OCI-LY3 (cell line): ENCODE measurements at regions not wholly inside any gene's neighbourhood (a gene's known extent, or its start where the extent isn't known, plus 50 kb on each side); places are given as distances from the start of the nearest gene placed in this dataset.

Source experiments
- H2AFZ ChIP-seq: fragments of 200-600, 300-600 bp; shearing (Covaris generic); 2 replicates; pipeline ENCODE4 v1.6.0; 2014; ENCODE audit warnings: antibody characterized with exemption, low read depth, low read length
- H3K27ac ChIP-seq: fragments of 200-600, 300-600 bp; sonication (generic); 2 replicates; pipeline ENCODE4 v1.5.1; 2014; ENCODE audit warnings: mild to moderate bottlenecking, low read length, moderate library complexity, mixed read lengths
- H3K27me3 ChIP-seq: fragments of 200-600, 300-600 bp; sonication (generic); 2 replicates; pipeline ENCODE4 v1.6.1; 2014; ENCODE audit warnings: low read depth, low read length, mixed read lengths
- H3K36me3 ChIP-seq: fragments of 200-600, 300-600 bp; sonication (generic); replicated peaks from 2 replicates; pipeline ENCODE3; 2014; ENCODE audit warnings: low read depth, low read length, mixed read lengths
- H3K4me1 ChIP-seq: fragments of 300-600, 200-600 bp; sonication (generic); 2 replicates; pipeline ENCODE4 v1.6.1; 2014; ENCODE audit warnings: low read length, mixed read lengths
- H3K4me2 ChIP-seq: fragments of 200-600, 300-600 bp; sonication (generic); 2 replicates; pipeline ENCODE4 v1.6.1; 2014; ENCODE audit warnings: low read length, mixed read lengths
- H3K4me3 ChIP-seq: fragments of 300-600, 200-600 bp; sonication (generic); 2 replicates; pipeline ENCODE4 v1.5.1; 2014; ENCODE audit warnings: antibody characterized with exemption, mild to moderate bottlenecking, low read length, moderate library complexity
- H3K79me2 ChIP-seq: fragments of 300-600, 200-600 bp; shearing (Covaris generic); 2 replicates; pipeline ENCODE4 v1.6.1; 2014; ENCODE audit warnings: mild to moderate bottlenecking, low read length, mixed read lengths
- H3K9ac ChIP-seq: fragments of 300-600, 200-600 bp; shearing (Covaris generic); 2 replicates; pipeline ENCODE4 v1.6.0; 2014; ENCODE audit warnings: mild to moderate bottlenecking, low read length, moderate library complexity
- H3K9me3 ChIP-seq: fragments of 200-600, 300-600 bp; shearing (Covaris generic); 2 replicates; pipeline ENCODE4 v1.6.1; 2014; ENCODE audit warnings: low read length, mixed read lengths; ENCODE audit not compliant: insufficient read depth
- H4K20me1 ChIP-seq: fragments of 200-600, 300-600 bp; sonication (generic); 2 replicates; pipeline ENCODE4 v1.6.1; 2016; ENCODE audit warnings: low read length, mixed read lengths; ENCODE audit not compliant: insufficient read depth
- CTCF ChIP-seq: fragments of 200-600, 300-600 bp; sonication (generic); IDR thresholded peaks from 2 replicates; pipeline ENCODE4 v1.5.1; 2014; ENCODE audit warnings: antibody characterized with exemption, low read length, low read depth
- EZH2phosphoT487 ChIP-seq: fragments of 200-600 bp; shearing (Covaris generic); IDR thresholded peaks from 2 replicates; pipeline ENCODE4 v1.6.1; 2018; ENCODE audit warnings: antibody characterized with exemption, mixed run types, low read depth

GRCh38 chrX:129239371-129239770 lies 283.9 kb downstream of the SMARCA1 start:
- Histone ChIP-seq H4K20me1 (no peaks in the 10 kb centered on the region), H3K4me1 (no peaks in the 10 kb centered on the region), H3K27me3 (no peaks in the 10 kb centered on the region), H3K27ac (no peak overlapping the region), H3K9ac (no peak overlapping the region), H3K4me3 (no peak overlapping the region), H3K4me2 (no peak overlapping the region), H3K36me3 (no peaks in the 10 kb centered on the region), H3K79me2 (no peaks in the 10 kb centered on the region), H2AFZ (no peak overlapping the region), H3K9me3 (no peaks in the 10 kb centered on the region)
- no peak for TF ChIP-seq EZH2phosphoT487
- TF ChIP-seq CTCF, result no peak

GRCh38 chrX:129238011-129238410 lies 285.3 kb downstream of the SMARCA1 start:
- Histone ChIP-seq H3K4me2 (no peak overlapping the region), H3K9me3 (no peaks in the 10 kb centered on the region), H3K27ac (no peak overlapping the region), H3K27me3 (no peaks in the 10 kb centered on the region), H3K36me3 (no peaks in the 10 kb centered on the region), H2AFZ (no peak overlapping the region), H3K9ac (no peak overlapping the region), H3K4me1 (no peaks in the 10 kb centered on the region), H3K4me3 (no peak overlapping the region), H4K20me1 (no peaks in the 10 kb centered on the region), H3K79me2 (no peaks in the 10 kb centered on the region)
- no peak for TF ChIP-seq EZH2phosphoT487
- no peak for TF ChIP-seq CTCF

GRCh38 chrX:129235903-129236302 lies 287.4 kb downstream of the SMARCA1 start:
- H4K20me1 ChIP-seq, result no peaks in the 10 kb centered on the region
- H3K4me2 ChIP-seq, result no peak overlapping the region
- no peaks in the 10 kb centered on the region for H3K79me2 ChIP-seq
- no peak overlapping the region for H3K27ac ChIP-seq
- H3K9me3 ChIP-seq, result no peaks in the 10 kb centered on the region
- no peaks in the 10 kb centered on the region for H3K4me1 ChIP-seq
- TF ChIP-seq CTCF (no peak), EZH2phosphoT487 (no peak)
- no peaks in the 10 kb centered on the region for H3K27me3 ChIP-seq
- no peak overlapping the region for H2AFZ ChIP-seq
- no peak overlapping the region for H3K9ac ChIP-seq
- H3K36me3 ChIP-seq, result no peaks in the 10 kb centered on the region
- no peak overlapping the region for H3K4me3 ChIP-seq

GRCh38 chrX:129233786-129234185 lies 289.5 kb downstream of the SMARCA1 start:
- Histone ChIP-seq H3K79me2 (no peaks in the 10 kb centered on the region), H3K36me3 (no peaks in the 10 kb centered on the region), H3K4me3 (no peak overlapping the region), H3K27me3 (no peaks in the 10 kb centered on the region), H3K9ac (no peak overlapping the region), H3K4me2 (no peak overlapping the region), H3K9me3 (no peaks in the 10 kb centered on the region), H4K20me1 (no peaks in the 10 kb centered on the region), H3K27ac (no peak overlapping the region), H2AFZ (no peak overlapping the region), H3K4me1 (no peaks in the 10 kb centered on the region)
- TF ChIP-seq CTCF (no peak), EZH2phosphoT487 (no peak)
